HepG2 (cell line): ENCODE measurements at regions not wholly inside any gene's neighbourhood (a gene's known extent, or its start where the extent isn't known, plus 50 kb on each side); places are given as distances from the start of the nearest gene placed in this dataset.
"Not testable (repeated sequence)": the region's sequence is repeated elsewhere in the genome, so short reads cannot be mapped to it uniquely, and the experiment has no call there.

Source experiments
- ATAC-seq: fragments of 200-7000 bp; cut with Tn5 transposase; 3 replicates; pipeline ENCODE4 v1.9.1; 2020; ENCODE audit warnings: mild to moderate bottlenecking, moderate library complexity
- BruUV-seq: library from RNA; stranded (reverse); fragments of 400-500 nt; replicated peaks from 2 replicates; lab custom pipeline; 2021; lab: Mats Ljungman, UMichigan
- CTCF ChIA-PET: fragments of 300-600 bp; formaldehyde crosslinking; extraction: SDS; loops from one replicate; lab custom pipeline; 2021; ENCODE audit warnings: low total read pairs, inconsistent platforms, low intra/inter-chr PET ratio; lab: Yijun Ruan, JAX
- POLR2A ChIA-PET: fragments of 350-600 bp; sonication (Branson Sonifier 250); formaldehyde crosslinking; loops from one replicate; lab custom pipeline; 2020; ENCODE audit warnings: antibody characterized with exemption, inconsistent platforms; lab: Yijun Ruan, JAX
- DNase-seq: peaks from one replicate; pipeline ENCODE4 v3.0.0-alpha.2; 2015; ENCODE audit warnings: low spot score
- FAIRE-seq: peaks from 3 replicates; lab custom pipeline; 2011; peaks lifted over from hg19 to GRCh38; lab: Jason Lieb, UNC
- H2AFZ ChIP-seq: one replicate; pipeline ENCODE4 v1.6.1; 2011; ENCODE audit warnings: low read length, inconsistent platforms
- H3K27ac ChIP-seq: fragments of 300-600 bp; 3 replicates; pipeline ENCODE4 v1.8.0; 2011; ENCODE audit warnings: mixed run types, mild to moderate bottlenecking, mixed read lengths, low read length, inconsistent platforms; ENCODE audit not compliant: insufficient read depth; ENCODE audit errors: extremely low read length
- H3K27me3 ChIP-seq, 2 experiments: fragments of 200-600 bp in 1 of 2; 2 replicates in 1 of 2; 3 replicates in 1 of 2; pipeline versions ENCODE4 v1.6.0 to v1.8.0; 2011; ENCODE audit warnings: low read length in 2 of 2, mild to moderate bottlenecking in 2 of 2, moderate library complexity in 2 of 2, inconsistent platforms in 1 of 2; ENCODE audit not compliant: insufficient read depth in 2 of 2, control insufficient read depth in 1 of 2
- H3K36me3 ChIP-seq, 2 experiments: fragments of 200-600 bp in 1 of 2; replicated peaks in 1 of 2; 2 replicates in 1 of 2; 3 replicates in 1 of 2; pipeline versions ENCODE4 v1.5.1 to v1.8.0; 2011; ENCODE audit warnings: low read length in 2 of 2, inconsistent platforms in 1 of 2; ENCODE audit not compliant: insufficient read depth in 2 of 2, control insufficient read depth in 1 of 2
- H3K4me1 ChIP-seq: 2 replicates; pipeline ENCODE4 v1.5.1; 2012; ENCODE audit warnings: low read length, inconsistent platforms; ENCODE audit not compliant: insufficient read depth
- H3K4me2 ChIP-seq: 2 replicates; pipeline ENCODE4 v1.6.0; 2011; ENCODE audit warnings: low read depth, low read length, inconsistent platforms
- H3K4me3 ChIP-seq, 3 experiments: fragments of 200-600 bp in 1 of 3; sonication (generic), shearing (Covaris generic) in 1 of 3; replicated peaks in 1 of 3; 2 replicates each; pipeline ENCODE4 v1.5.1; 2011 to 2016; ENCODE audit warnings: low read length in 3 of 3, inconsistent platforms in 2 of 3, low read depth in 2 of 3, mild to moderate bottlenecking in 2 of 3, control low read depth in 1 of 3, mixed read lengths in 1 of 3; ENCODE audit not compliant: insufficient read depth in 1 of 3
- H3K79me2 ChIP-seq: one replicate; pipeline ENCODE4 v1.6.1; 2011; ENCODE audit warnings: low read length, inconsistent platforms; ENCODE audit not compliant: insufficient read depth
- H3K9ac ChIP-seq: 2 replicates; pipeline ENCODE4 v1.6.0; 2011; ENCODE audit warnings: mild to moderate bottlenecking, low read depth, low read length, inconsistent platforms; ENCODE audit not compliant: insufficient read depth
- H3K9me3 ChIP-seq: 2 replicates; pipeline ENCODE4 v1.5.1; 2012; ENCODE audit warnings: mild to moderate bottlenecking, low read length
- H4K20me1 ChIP-seq: 2 replicates; pipeline ENCODE4 v1.6.0; 2011; ENCODE audit warnings: inconsistent platforms, mild to moderate bottlenecking, low read length, moderate library complexity; ENCODE audit not compliant: insufficient read depth
- WGBS: methylation state at CpG from one replicate; pipeline ENCODE4 v1.1.6; 2017; ENCODE audit warnings: low lambda C conversion rate; 5-methylcytosine and 5-hydroxymethylcytosine counted together
- in situ Hi-C: cut with HindIII; loops from 2 replicates; pipeline ENCODE4 v1.10.0; 2017; ENCODE audit warnings: low pct_unique_long_range_greater_than_20kb; ENCODE audit not compliant: extremely low pct_ligation_motif_present
- intact Hi-C: fragments of 100-400 bp; cut with micrococcal nuclease; formaldehyde crosslinking; loops from one replicate; pipeline ENCODE4 v1.10.0; 2022; ENCODE audit not compliant: unreplicated experiment

DNA sequence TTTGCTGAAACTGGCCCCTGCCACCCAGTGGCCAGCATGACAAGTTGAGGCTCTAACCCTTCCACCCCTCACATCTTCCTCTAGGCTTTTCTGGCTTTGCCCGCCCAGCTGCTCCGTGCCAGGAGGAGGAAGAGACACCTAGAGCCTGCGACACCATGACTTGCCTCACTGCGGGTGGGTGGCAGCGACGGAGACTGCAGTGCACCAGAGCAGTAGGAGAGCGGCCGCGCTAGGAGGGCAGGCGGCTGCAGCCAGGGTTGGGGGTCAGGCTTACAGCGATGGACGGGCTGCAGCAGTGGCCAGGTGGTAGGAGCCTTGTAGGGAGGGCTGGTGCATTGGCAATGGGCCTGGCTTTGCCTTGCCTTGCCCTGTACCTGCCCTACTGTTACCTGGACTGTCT lies 65.7 kb downstream of the CCT8L2 start:
- H4K20me1 ChIP-seq, CTCF ChIA-PET, H3K9me3 ChIP-seq, H3K4me3 ChIP-seq, H3K36me3 ChIP-seq, ATAC-seq, BruUV-seq, FAIRE-seq, H2AFZ ChIP-seq, in situ Hi-C loops, H3K4me1 ChIP-seq, POLR2A ChIA-PET, H3K27ac ChIP-seq, H3K79me2 ChIP-seq, H3K27me3 ChIP-seq, DNase-seq, H3K4me2 ChIP-seq, intact Hi-C loops, H3K9ac ChIP-seq: not testable (repeated sequence)
- 79% methylated on average over 9 of the region's 12 CpGs for WGBS
